NCI-H510A treated with DMSO at 0.1 percent for 48 hours (cell line): ENCODE measurements at regions not wholly inside any gene's neighbourhood (a gene's known extent, or its start where the extent isn't known, plus 50 kb on each side); places are given as distances from the start of the nearest gene placed in this dataset.

Experiments
- DNase-seq: peaks from one replicate; lab custom pipeline; 2025; lab: John Stamatoyannopoulos, UW

GRCh38 chr3:72055436-72055835 lies 270.5 kb upstream of the PROK2 start:
- no peak for DNase-seq

- DNase-seq = no peak
Measured at GRCh38 chr3:72054976-72055375, 270.0 kb upstream of the PROK2 start.

- DNase-seq = no peak
Measured at GRCh38 chr3:72052841-72053409, 268.0 kb upstream of the PROK2 start.

GRCh38 chr3:72050771-72051170 lies 265.8 kb upstream of the PROK2 start:
- no peak for DNase-seq

- no peak for DNase-seq
Measured at GRCh38 chr3:72050048-72050632, 265.2 kb upstream of the PROK2 start.

- no peak for DNase-seq
Measured at GRCh38 chr3:72049300-72049699, 264.4 kb upstream of the PROK2 start.

- DNase-seq = no peak
Measured at GRCh38 chr3:72048873-72049272, 263.9 kb upstream of the PROK2 start.

GRCh38 chr3:72047221-72047871 lies 262.4 kb upstream of the PROK2 start:
- no peak for DNase-seq

- no peak for DNase-seq
Measured at GRCh38 chr3:72044231-72044855, 259.4 kb upstream of the PROK2 start.

GRCh38 chr3:72043204-72044133 lies 258.5 kb upstream of the PROK2 start:
- DNase-seq = no peak

GRCh38 chr3:72042397-72043203 lies 257.7 kb upstream of the PROK2 start:
- DNase-seq = no peak

GRCh38 chr3:72041511-72041910 lies 256.6 kb upstream of the PROK2 start:
- DNase-seq = no peak

GRCh38 chr3:72041076-72041475 lies 256.1 kb upstream of the PROK2 start:
- DNase-seq = no peak

GRCh38 chr3:72039677-72040076 lies 254.7 kb upstream of the PROK2 start:
- DNase-seq = no peak

GRCh38 chr3:72036899-72037298 lies 252.0 kb upstream of the PROK2 start:
- no peak for DNase-seq

- no peak for DNase-seq
Measured at GRCh38 chr3:72035606-72036005, 250.7 kb upstream of the PROK2 start.

- DNase-seq = no peak
Measured at GRCh38 chr3:72034986-72035385, 250.0 kb upstream of the PROK2 start.

GRCh38 chr3:72033666-72034428 lies 248.9 kb upstream of the PROK2 start:
- DNase-seq = no peak

GRCh38 chr3:72032441-72033135 lies 247.6 kb upstream of the PROK2 start:
- DNase-seq = no peak

- no peak for DNase-seq
Measured at GRCh38 chr3:72031581-72031980, 246.6 kb upstream of the PROK2 start.
